Astrocyte (in vitro differentiated cells and primary cell): ENCODE measurements at regions not wholly inside any gene's neighbourhood (a gene's known extent, or its start where the extent isn't known, plus 50 kb on each side); places are given as distances from the start of the nearest gene placed in this dataset.

Source experiments
- DNase-seq: peaks from one replicate; pipeline ENCODE4 v3.0.0-alpha.2; 2010; ENCODE audit warnings: low read depth
- FAIRE-seq: peaks from 2 replicates; lab custom pipeline; 2011; peaks lifted over from hg19 to GRCh38; lab: Jason Lieb, UNC
- H2AFZ ChIP-seq: 2 replicates; pipeline ENCODE4 v1.6.0; 2012; ENCODE audit warnings: low read depth, low read length, inconsistent platforms
- H3K27ac ChIP-seq: 2 replicates; pipeline ENCODE4 v1.5.1; 2011; ENCODE audit warnings: low read depth, low read length, inconsistent platforms
- H3K27me3 ChIP-seq: 2 replicates; pipeline ENCODE4 v1.6.0; 2011; ENCODE audit warnings: low read length, inconsistent platforms; ENCODE audit not compliant: insufficient read depth
- H3K36me3 ChIP-seq: 2 replicates; pipeline ENCODE4 v1.5.1; 2011; ENCODE audit warnings: low read length, inconsistent platforms; ENCODE audit not compliant: insufficient read depth
- H3K4me1 ChIP-seq: 2 replicates; pipeline ENCODE4 v1.5.1; 2011; ENCODE audit warnings: low read length, inconsistent platforms; ENCODE audit not compliant: insufficient read depth
- H3K4me2 ChIP-seq: 2 replicates; pipeline ENCODE4 v1.6.0; 2012; ENCODE audit warnings: low read length, inconsistent platforms
- H3K4me3 ChIP-seq: 2 replicates; pipeline ENCODE4 v1.5.1; 2011; ENCODE audit warnings: low read depth, mild to moderate bottlenecking, low read length, inconsistent platforms; ENCODE audit not compliant: insufficient read depth
- H3K79me2 ChIP-seq: 2 replicates; pipeline ENCODE4 v1.6.0; 2012; ENCODE audit warnings: mild to moderate bottlenecking, low read length, inconsistent platforms; ENCODE audit not compliant: insufficient read depth
- H3K9ac ChIP-seq: 2 replicates; pipeline ENCODE4 v1.6.0; 2012; ENCODE audit warnings: mild to moderate bottlenecking, low read length, inconsistent platforms
- H3K9me3 ChIP-seq: 2 replicates; pipeline ENCODE4 v1.5.1; 2012; ENCODE audit warnings: low read depth, mild to moderate bottlenecking, low read length, inconsistent platforms; ENCODE audit not compliant: insufficient read depth
- H4K20me1 ChIP-seq: 2 replicates; pipeline ENCODE4 v1.6.0; 2012; ENCODE audit warnings: low read length, inconsistent platforms; ENCODE audit not compliant: insufficient read depth
- H3K27ac Mint-ChIP-seq: one replicate; pipeline ENCODE4 v1.8.0; 2021; ENCODE audit warnings: mild to moderate bottlenecking, mixed read lengths; ENCODE audit not compliant: unreplicated experiment
- H3K27me3 Mint-ChIP-seq: one replicate; pipeline ENCODE4 v1.8.0; 2021; ENCODE audit warnings: low read depth, mixed read lengths; ENCODE audit not compliant: unreplicated experiment
- H3K36me3 Mint-ChIP-seq: one replicate; pipeline ENCODE4 v1.8.0; 2021; ENCODE audit warnings: low read depth, mixed read lengths; ENCODE audit not compliant: unreplicated experiment
- H3K4me1 Mint-ChIP-seq: one replicate; pipeline ENCODE4 v1.8.0; 2021; ENCODE audit warnings: low read depth, mixed read lengths; ENCODE audit not compliant: unreplicated experiment
- H3K4me3 Mint-ChIP-seq: one replicate; pipeline ENCODE4 v1.8.0; 2021; ENCODE audit warnings: mild to moderate bottlenecking, moderate library complexity, mixed read lengths; ENCODE audit not compliant: unreplicated experiment
- H3K9me3 Mint-ChIP-seq: one replicate; pipeline ENCODE4 v1.8.0; 2021; ENCODE audit warnings: mild to moderate bottlenecking, mixed read lengths; ENCODE audit not compliant: unreplicated experiment
- CTCF ChIP-seq: IDR thresholded peaks from 2 replicates; pipeline ENCODE4 v1.5.1; 2011; ENCODE audit warnings: low read depth, mild to moderate bottlenecking, inconsistent platforms, low read length, moderate library complexity; ENCODE audit not compliant: insufficient read depth
- EZH2 ChIP-seq: IDR thresholded peaks from 2 replicates; pipeline ENCODE4 v1.6.1; 2012; ENCODE audit warnings: mild to moderate bottlenecking, low read length, inconsistent platforms; ENCODE audit not compliant: insufficient read depth

DNA sequence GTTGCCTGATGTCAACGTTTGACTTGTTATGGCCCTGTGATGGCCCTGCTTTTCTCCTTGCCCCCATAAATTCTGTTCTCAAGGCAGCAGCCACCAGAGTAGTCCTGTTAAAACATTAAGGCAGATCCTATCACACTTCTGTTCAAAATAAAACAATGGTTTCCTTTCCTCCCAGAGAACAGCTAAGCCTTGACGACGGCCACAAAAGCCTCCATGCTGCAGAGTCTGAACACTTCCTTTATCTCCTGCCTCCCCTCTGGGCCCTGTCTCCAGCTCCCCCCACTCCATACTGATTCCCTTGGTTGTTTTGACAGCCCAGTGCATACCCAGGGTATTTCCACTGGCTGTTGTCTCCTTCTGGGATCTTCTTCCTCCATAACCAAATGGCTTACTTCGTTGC lies 618.1 kb downstream of the MED13L start:
- Histone ChIP-seq H3K36me3 (no peaks in the 10 kb centered on the region), H4K20me1 (no peaks in the 10 kb centered on the region), H3K27me3 (no peaks in the 10 kb centered on the region), H2AFZ (no peak overlapping the region), H3K79me2 (no peaks in the 10 kb centered on the region), H3K27ac (no peak overlapping the region), H3K4me1 (no peaks in the 10 kb centered on the region), H3K9me3 (no peaks in the 10 kb centered on the region), H3K9ac (no peak overlapping the region), H3K4me3 (no peak overlapping the region), H3K4me2 (no peak overlapping the region)
- no peak overlapping the region for H3K4me3 Mint-ChIP-seq
- FAIRE-seq (no peak), DNase-seq (no peak)
- TF ChIP-seq EZH2, result no peak
- TF ChIP-seq CTCF, result no peak
- H3K4me1 Mint-ChIP-seq, result peaks cover 7% of the 10 kb centered on the region
- H3K27ac Mint-ChIP-seq, result no peak overlapping the region
- no peaks in the 10 kb centered on the region for H3K36me3 Mint-ChIP-seq
- H3K9me3 Mint-ChIP-seq, result no peaks in the 10 kb centered on the region
- no peaks in the 10 kb centered on the region for H3K27me3 Mint-ChIP-seq

GRCh38 chr12:115657081-115658013 lies 620.1 kb downstream of the MED13L start:
- H3K4me2 ChIP-seq, result no peak overlapping the region
- H3K9ac ChIP-seq, result no peak overlapping the region
- no peaks in the 10 kb centered on the region for H3K9me3 ChIP-seq
- no peaks in the 10 kb centered on the region for H3K79me2 ChIP-seq
- Mint-ChIP-seq H3K27ac (no peak overlapping the region), H3K9me3 (no peaks in the 10 kb centered on the region), H3K4me1 (peaks cover 7% of the 10 kb centered on the region), H3K27me3 (peaks cover 7% of the 10 kb centered on the region), H3K4me3 (no peak overlapping the region), H3K36me3 (no peaks in the 10 kb centered on the region)
- H2AFZ ChIP-seq, result no peak overlapping the region
- no peak for FAIRE-seq
- no peaks in the 10 kb centered on the region for H4K20me1 ChIP-seq
- DNase-seq, result no peak
- no peaks in the 10 kb centered on the region for H3K36me3 ChIP-seq
- no peaks in the 10 kb centered on the region for H3K4me1 ChIP-seq
- no peak overlapping the region for H3K27ac ChIP-seq
- TF ChIP-seq EZH2, result no peak
- TF ChIP-seq CTCF, result no peak
- H3K27me3 ChIP-seq, result no peaks in the 10 kb centered on the region
- H3K4me3 ChIP-seq, result no peak overlapping the region

- Mint-ChIP-seq H3K4me1 (peaks cover 3% of the 10 kb centered on the region), H3K36me3 (no peaks in the 10 kb centered on the region), H3K9me3 (no peaks in the 10 kb centered on the region), H3K4me3 (no peak overlapping the region), H3K27ac (no peak overlapping the region), H3K27me3 (peaks cover 7% of the 10 kb centered on the region)
- Histone ChIP-seq H3K9ac (no peak overlapping the region), H3K4me1 (no peaks in the 10 kb centered on the region), H3K4me2 (no peak overlapping the region), H3K36me3 (no peaks in the 10 kb centered on the region), H3K27me3 (no peaks in the 10 kb centered on the region), H3K9me3 (no peaks in the 10 kb centered on the region), H2AFZ (no peak overlapping the region), H3K4me3 (no peak overlapping the region), H4K20me1 (no peaks in the 10 kb centered on the region), H3K27ac (no peak overlapping the region), H3K79me2 (no peaks in the 10 kb centered on the region)
- no peak for DNase-seq
- TF ChIP-seq CTCF, result no peak
- no peak for TF ChIP-seq EZH2
- no peak for FAIRE-seq
Measured at GRCh38 chr12:115650026-115650425, 627.5 kb downstream of the MED13L start.
